ENCODE measurements at regions not wholly inside any gene's neighbourhood (a gene's known extent, or its start where the extent isn't known, plus 50 kb on each side); places are given as distances from the start of the nearest gene placed in this dataset.

DNA sequence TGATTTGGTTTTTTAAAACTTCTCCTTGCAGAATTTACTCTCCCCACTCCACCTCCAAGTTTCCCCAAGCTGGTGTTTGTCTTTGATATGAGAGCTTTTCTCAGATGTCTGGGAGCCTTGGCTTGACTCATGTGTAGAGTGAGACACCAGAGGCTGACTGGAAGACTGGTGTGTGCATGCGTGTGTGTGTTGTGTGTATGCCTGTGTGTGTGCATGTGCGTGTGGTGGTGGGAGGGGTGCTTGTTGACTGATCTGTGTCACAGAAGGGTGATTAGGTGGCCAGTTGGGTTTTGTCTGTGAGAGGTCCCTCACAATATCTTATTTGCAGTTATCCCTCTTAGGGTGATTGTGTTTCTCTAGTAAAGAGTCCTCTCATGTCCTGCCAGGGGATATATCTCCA lies 50.5 kb upstream of the HPCAL1 start:
- no peaks in the 10 kb centered on the region for H3K27me3 Mint-ChIP-seq
- H3K9me3 Mint-ChIP-seq, result peaks cover 13% of the 10 kb centered on the region
- no peaks in the 10 kb centered on the region for H3K4me1 Mint-ChIP-seq
- no peak overlapping the region for H3K4me3 Mint-ChIP-seq
- no peak overlapping the region for H3K27ac Mint-ChIP-seq
- peaks cover 2% of the 10 kb centered on the region for H3K36me3 Mint-ChIP-seq

DNA sequence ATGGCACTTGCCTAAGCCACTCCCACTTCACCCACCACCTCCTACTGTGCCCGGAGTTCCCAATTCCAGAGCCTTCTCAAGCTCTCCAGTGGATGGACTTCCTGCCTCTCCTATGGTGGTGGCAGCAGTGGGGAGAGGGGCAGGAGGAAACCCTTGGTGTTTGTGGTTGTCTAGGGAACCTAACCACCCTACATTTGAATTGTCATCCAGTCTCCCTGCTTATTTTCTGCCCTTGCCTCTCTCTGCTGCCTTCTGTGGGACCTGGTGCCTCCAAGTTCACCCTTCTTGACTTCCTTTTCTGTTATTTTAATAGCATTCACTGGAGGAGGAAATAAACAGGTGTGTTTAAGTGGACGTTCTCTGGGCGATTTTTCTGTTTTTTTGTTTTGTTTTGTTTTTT lies 50.0 kb upstream of the HPCAL1 start:
- H3K27me3 Mint-ChIP-seq, result no peaks in the 10 kb centered on the region
- H3K4me1 Mint-ChIP-seq, result no peaks in the 10 kb centered on the region
- H3K4me3 Mint-ChIP-seq, result no peak overlapping the region
- peaks cover 13% of the 10 kb centered on the region for H3K9me3 Mint-ChIP-seq
- no peak overlapping the region for H3K27ac Mint-ChIP-seq
- H3K36me3 Mint-ChIP-seq, result peaks cover 2% of the 10 kb centered on the region
